ENCODE measurements at regions not wholly inside any gene's neighbourhood (a gene's known extent, or its start where the extent isn't known, plus 50 kb on each side); places are given as distances from the start of the nearest gene placed in this dataset.
"Not testable (repeated sequence)": the region's sequence is repeated elsewhere in the genome, so short reads cannot be mapped to it uniquely, and the experiment has no call there.

- Histone ChIP-seq H3K27ac (no peak overlapping the region), H3K4me1 (ENCODE audit: control insufficient read depth in 1 of 2, low read depth in 2 of 2) (no peaks in the 10 kb centered on the region), H3K27me3 (replicated peaks; ENCODE audit: insufficient read depth) (no peaks in the 10 kb centered on the region), H3K36me3 (no peaks in the 10 kb centered on the region), H3K4me3 (no peak overlapping the region), H3K9me3 (no peaks in the 10 kb centered on the region)
- no peak for TF ChIP-seq CTCF (IDR thresholded peaks at IDR 0.05)
- ATAC-seq (ENCODE audit: insufficient number of reproducible peaks, low FRiP score, low read depth) (no peak), DNase-seq (ENCODE audit: low spot score) (no peak)
Observed at GRCh38 chr11:127791844-127792243, 791.3 kb upstream of the KIRREL3 start.

- Histone ChIP-seq H3K27me3 (replicated peaks; ENCODE audit: insufficient read depth) (no peaks in the 10 kb centered on the region), H3K36me3 (no peaks in the 10 kb centered on the region), H3K9me3 (no peaks in the 10 kb centered on the region), H3K4me1 (ENCODE audit: control insufficient read depth in 1 of 2, low read depth in 2 of 2) (no peaks in the 10 kb centered on the region), H3K4me3 (no peak overlapping the region), H3K27ac (no peak overlapping the region)
- no peak for TF ChIP-seq CTCF (IDR thresholded peaks at IDR 0.05)
- DNase-seq (ENCODE audit: low spot score) (no peak), ATAC-seq (ENCODE audit: insufficient number of reproducible peaks, low FRiP score, low read depth) (no peak)
Observed at GRCh38 chr11:127790592-127790991, 790.0 kb upstream of the KIRREL3 start.

GRCh38 chr11:127789927-127790326, 789.4 kb upstream of the KIRREL3 start:
- Histone ChIP-seq H3K36me3 (no peaks in the 10 kb centered on the region), H3K4me1 (ENCODE audit: control insufficient read depth in 1 of 2, low read depth in 2 of 2) (no peaks in the 10 kb centered on the region), H3K27ac (no peak overlapping the region), H3K4me3 (no peak overlapping the region), H3K27me3 (replicated peaks; ENCODE audit: insufficient read depth) (no peaks in the 10 kb centered on the region), H3K9me3 (no peaks in the 10 kb centered on the region)
- DNase-seq (ENCODE audit: low spot score) (no peak), ATAC-seq (ENCODE audit: insufficient number of reproducible peaks, low FRiP score, low read depth) (no peak)
- TF ChIP-seq CTCF (IDR thresholded peaks at IDR 0.05) = no peak

- ATAC-seq (ENCODE audit: insufficient number of reproducible peaks, low FRiP score, low read depth); H3K4me1 ChIP-seq (ENCODE audit: control insufficient read depth in 1 of 2, low read depth in 2 of 2); H3K27ac ChIP-seq; H3K36me3 ChIP-seq; H3K9me3 ChIP-seq; DNase-seq (ENCODE audit: low spot score); H3K4me3 ChIP-seq; H3K27me3 ChIP-seq (replicated peaks; ENCODE audit: insufficient read depth): not testable (repeated sequence)
Observed at GRCh38 chr11:127772938-127773337, 772.4 kb upstream of the KIRREL3 start.

- not testable (repeated sequence) for ATAC-seq (ENCODE audit: insufficient number of reproducible peaks, low FRiP score, low read depth); H3K9me3 ChIP-seq; DNase-seq (ENCODE audit: low spot score); H3K27me3 ChIP-seq (replicated peaks; ENCODE audit: insufficient read depth); H3K27ac ChIP-seq; H3K4me1 ChIP-seq (ENCODE audit: control insufficient read depth in 1 of 2, low read depth in 2 of 2); H3K4me3 ChIP-seq; H3K36me3 ChIP-seq
Observed at GRCh38 chr11:127768931-127769330, 768.4 kb upstream of the KIRREL3 start.

- H3K9me3 ChIP-seq = no peaks in the 10 kb centered on the region
- no peak for ATAC-seq (ENCODE audit: insufficient number of reproducible peaks, low FRiP score, low read depth)
- TF ChIP-seq CTCF (IDR thresholded peaks at IDR 0.05) = no peak
Observed at GRCh38 chr11:127766734-127767133, 766.2 kb upstream of the KIRREL3 start.

More at GRCh38 chr11:127766734-127767133, 766.2 kb upstream of the KIRREL3 start:
- no peaks in the 10 kb centered on the region for H3K36me3 ChIP-seq
- no peak overlapping the region for H3K4me3 ChIP-seq
- H3K4me1 ChIP-seq (ENCODE audit: control insufficient read depth in 1 of 2, low read depth in 2 of 2) = no peaks in the 10 kb centered on the region
- DNase-seq (ENCODE audit: low spot score) = no peak
- H3K27me3 ChIP-seq (replicated peaks; ENCODE audit: insufficient read depth) = no peaks in the 10 kb centered on the region
- H3K27ac ChIP-seq = no peak overlapping the region
